Muscle of leg (tissue), 3 donors: ENCODE measurements at regions not wholly inside any gene's neighbourhood (a gene's known extent, or its start where the extent isn't known, plus 50 kb on each side); places are given as distances from the start of the nearest gene placed in this dataset.

Source experiments
- DNase-seq: peaks from one replicate; pipeline ENCODE4 v3.0.0; 2013
- H3K27ac ChIP-seq: one replicate; pipeline ENCODE4 v1.5.1; 2013; ENCODE audit warnings: mild to moderate bottlenecking, low read length, control low read depth
- H3K27me3 ChIP-seq: one replicate; pipeline ENCODE4 v1.6.1; 2013; ENCODE audit warnings: low read length; ENCODE audit not compliant: control insufficient read depth, insufficient read depth
- H3K36me3 ChIP-seq: one replicate; pipeline ENCODE4 v1.6.1; 2013; ENCODE audit warnings: low read length; ENCODE audit not compliant: control insufficient read depth, insufficient read depth
- H3K4me1 ChIP-seq: one replicate; pipeline ENCODE4 v1.6.1; 2013; ENCODE audit warnings: low read length; ENCODE audit not compliant: control insufficient read depth, insufficient read depth
- H3K4me3 ChIP-seq: one replicate; pipeline ENCODE4 v1.5.1; 2013; ENCODE audit warnings: low read length, control low read depth
- H3K9me3 ChIP-seq: replicated peaks from 2 replicates; pipeline ENCODE4 v1.6.1; 2013; ENCODE audit warnings: low read depth, low read length; ENCODE audit not compliant: control insufficient read depth
- WGBS: methylation state at CpG from one replicate; pipeline ENCODE4 v1.1.5; 2013; ENCODE audit warnings: missing lambda C conversion rate; ENCODE audit not compliant: insufficient coverage; 5-methylcytosine and 5-hydroxymethylcytosine counted together

DNA sequence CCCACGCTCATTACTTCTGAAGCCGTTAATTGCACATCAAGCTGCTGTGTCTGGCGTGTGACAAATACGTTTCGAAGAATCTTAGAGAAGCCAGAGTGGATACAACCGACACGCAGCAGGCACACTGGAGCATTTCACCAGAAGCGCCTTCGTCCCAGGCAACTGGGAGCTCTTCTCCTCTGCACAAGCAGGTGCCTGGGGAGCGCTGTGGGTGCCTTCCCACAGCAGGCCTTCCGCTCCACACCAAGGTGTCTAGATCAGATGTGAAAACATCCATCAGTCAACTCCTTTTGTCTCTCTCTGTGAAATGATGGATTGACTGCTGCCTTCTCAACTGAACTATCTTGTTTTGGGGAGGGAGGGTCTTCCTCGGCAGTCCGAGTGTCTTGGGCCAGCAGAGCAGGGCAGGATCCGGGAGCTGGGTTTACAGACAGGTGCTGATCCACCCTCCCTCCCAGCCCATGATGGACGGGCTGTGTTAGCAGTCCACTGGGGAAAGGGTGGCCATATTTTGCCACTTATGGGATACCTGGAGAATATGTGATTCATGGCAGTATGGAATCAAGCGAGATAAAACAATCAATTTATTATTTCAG lies 326.3 kb downstream of the TCERG1L start:
- Histone ChIP-seq H3K4me1 (no peaks in the 10 kb centered on the region), H3K27ac (no peak overlapping the region), H3K9me3 (no peaks in the 10 kb centered on the region), H3K4me3 (no peak overlapping the region), H3K27me3 (no peaks in the 10 kb centered on the region), H3K36me3 (no peaks in the 10 kb centered on the region)
- DNase-seq: no peak
- WGBS: 78% methylated on average over 13 of the region's 16 CpGs

DNA sequence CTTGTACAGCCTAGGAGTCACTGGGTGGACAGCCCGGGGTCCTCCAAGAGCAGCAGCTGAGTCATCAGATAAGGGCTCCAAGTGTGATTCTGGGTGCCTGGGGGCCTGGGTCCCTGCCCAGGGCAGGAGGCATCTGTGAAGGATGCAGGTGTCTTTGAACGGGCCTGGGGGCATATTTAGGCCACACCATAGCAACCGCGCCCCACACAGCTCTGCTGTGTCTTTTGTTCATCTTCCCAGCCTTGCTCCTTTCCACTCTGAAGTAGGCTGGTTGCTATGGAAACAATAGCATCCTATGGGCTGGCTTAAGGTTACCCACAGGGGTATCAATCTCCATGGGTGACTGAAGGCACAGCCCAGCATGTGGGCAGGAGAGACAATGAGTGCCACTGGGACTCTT lies 324.7 kb downstream of the TCERG1L start:
- WGBS: 90% methylated on average over 4 of the region's 4 CpGs
- Histone ChIP-seq H3K9me3 (no peaks in the 10 kb centered on the region), H3K27me3 (no peaks in the 10 kb centered on the region), H3K36me3 (no peaks in the 10 kb centered on the region), H3K4me3 (no peak overlapping the region), H3K27ac (no peak overlapping the region), H3K4me1 (no peaks in the 10 kb centered on the region)
- no peak for DNase-seq

- Histone ChIP-seq H3K27ac (no peak overlapping the region), H3K4me3 (no peak overlapping the region), H3K4me1 (no peaks in the 10 kb centered on the region), H3K9me3 (no peaks in the 10 kb centered on the region), H3K27me3 (no peaks in the 10 kb centered on the region), H3K36me3 (no peaks in the 10 kb centered on the region)
- 84% methylated on average over 7 of the region's 7 CpGs for WGBS
- no peak for DNase-seq
Measured at GRCh38 chr10:130987401-130987800, 324.1 kb downstream of the TCERG1L start.

- no peaks in the 10 kb centered on the region for H3K36me3 ChIP-seq
- no peak for DNase-seq
- no peak overlapping the region for H3K4me3 ChIP-seq
- H3K27me3 ChIP-seq: no peaks in the 10 kb centered on the region
- H3K4me1 ChIP-seq: no peaks in the 10 kb centered on the region
- H3K9me3 ChIP-seq: no peaks in the 10 kb centered on the region
- H3K27ac ChIP-seq: no peak overlapping the region
- WGBS: 74% methylated on average over 7 of the region's 8 CpGs
Measured at GRCh38 chr10:130989670-130990232, 321.8 kb downstream of the TCERG1L start.

DNA sequence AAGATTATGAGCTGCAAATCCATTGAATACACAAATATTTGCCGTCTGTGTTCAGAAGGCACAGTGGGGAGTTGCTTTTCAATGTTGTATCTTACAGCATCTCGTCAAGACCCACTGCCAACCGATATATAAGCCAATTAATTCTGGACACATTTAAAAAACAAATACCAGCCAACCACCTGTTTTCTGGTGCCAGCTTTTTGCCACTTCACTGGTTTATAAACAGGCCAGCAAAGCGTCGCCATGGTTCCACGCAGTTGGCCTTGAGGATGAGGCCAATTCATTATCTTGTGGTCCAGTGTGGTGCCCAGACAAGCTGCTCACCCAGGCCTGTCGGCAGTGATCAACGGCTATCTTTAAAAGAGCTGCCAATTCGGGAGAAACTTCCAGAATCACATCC lies 321.0 kb downstream of the TCERG1L start:
- Histone ChIP-seq H3K27me3 (no peaks in the 10 kb centered on the region), H3K36me3 (no peaks in the 10 kb centered on the region), H3K4me1 (no peaks in the 10 kb centered on the region), H3K4me3 (no peak overlapping the region), H3K9me3 (no peaks in the 10 kb centered on the region), H3K27ac (no peak overlapping the region)
- no peak for DNase-seq
- 96% methylated on average over 4 of the region's 9 CpGs for WGBS

GRCh38 chr10:130992802-130993523 lies 318.6 kb downstream of the TCERG1L start:
- H3K27ac ChIP-seq: no peak overlapping the region
- H3K9me3 ChIP-seq: no peaks in the 10 kb centered on the region
- no peak for DNase-seq
- H3K4me3 ChIP-seq: no peak overlapping the region
- 85% methylated on average over 12 of the region's 14 CpGs for WGBS
- peaks cover 7% of the 10 kb centered on the region for H3K27me3 ChIP-seq
- H3K4me1 ChIP-seq: no peaks in the 10 kb centered on the region
- H3K36me3 ChIP-seq: no peaks in the 10 kb centered on the region

DNA sequence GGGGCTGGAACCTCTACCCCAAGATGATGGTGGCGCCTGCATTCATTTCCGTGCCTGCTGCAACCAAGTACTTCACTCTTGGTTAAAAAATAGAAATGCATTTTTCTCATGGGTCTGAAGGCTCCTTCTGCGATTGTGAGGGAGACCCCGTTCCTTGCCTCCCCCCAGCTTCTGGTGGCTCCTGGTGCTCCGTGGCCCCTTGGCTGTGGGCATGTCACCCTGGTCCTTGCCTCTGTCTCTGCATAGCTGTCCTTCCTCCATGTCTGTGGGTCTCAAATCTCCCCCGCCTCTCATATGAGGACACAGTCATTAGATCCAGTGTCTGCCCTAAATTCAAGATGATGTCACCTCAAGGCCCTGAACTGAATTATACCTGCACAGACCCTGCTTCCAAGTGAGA lies 317.9 kb downstream of the TCERG1L start:
- WGBS: 85% methylated on average over 6 of the region's 6 CpGs
- H3K27me3 ChIP-seq: peaks cover 7% of the 10 kb centered on the region
- no peak for DNase-seq

DNA sequence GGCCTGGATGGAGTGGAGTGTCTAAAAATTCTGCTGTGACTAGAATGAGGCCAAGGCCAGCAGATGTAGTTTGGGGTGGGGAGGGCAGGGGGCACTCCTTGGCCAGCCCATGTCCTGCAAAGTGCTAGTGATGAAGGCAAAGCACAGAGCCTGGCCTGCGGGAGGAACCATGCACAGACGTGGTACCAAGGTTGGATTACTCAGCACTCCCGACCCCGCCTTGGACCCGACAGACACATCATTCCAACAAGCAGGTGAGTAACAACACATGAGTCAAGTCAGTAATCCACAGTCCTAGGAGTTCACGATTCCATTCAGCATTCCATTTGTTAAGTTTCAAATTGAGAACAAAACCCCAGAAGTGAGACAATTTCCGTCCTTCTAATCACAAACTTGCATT lies 317.3 kb downstream of the TCERG1L start:
- no peaks in the 10 kb centered on the region for H3K9me3 ChIP-seq
- DNase-seq: no peak
- H3K27me3 ChIP-seq: peaks cover 7% of the 10 kb centered on the region
- H3K4me3 ChIP-seq: no peak overlapping the region
- 91% methylated on average over 6 of the region's 7 CpGs for WGBS
- no peaks in the 10 kb centered on the region for H3K36me3 ChIP-seq
- H3K27ac ChIP-seq: no peak overlapping the region
- no peaks in the 10 kb centered on the region for H3K4me1 ChIP-seq

More for the DNA sequence above, 317.9 kb downstream of the TCERG1L start:
- no peak overlapping the region for H3K4me3 ChIP-seq
- H3K27ac ChIP-seq: no peak overlapping the region
- no peaks in the 10 kb centered on the region for H3K9me3 ChIP-seq
- H3K36me3 ChIP-seq: no peaks in the 10 kb centered on the region
- no peaks in the 10 kb centered on the region for H3K4me1 ChIP-seq

DNA sequence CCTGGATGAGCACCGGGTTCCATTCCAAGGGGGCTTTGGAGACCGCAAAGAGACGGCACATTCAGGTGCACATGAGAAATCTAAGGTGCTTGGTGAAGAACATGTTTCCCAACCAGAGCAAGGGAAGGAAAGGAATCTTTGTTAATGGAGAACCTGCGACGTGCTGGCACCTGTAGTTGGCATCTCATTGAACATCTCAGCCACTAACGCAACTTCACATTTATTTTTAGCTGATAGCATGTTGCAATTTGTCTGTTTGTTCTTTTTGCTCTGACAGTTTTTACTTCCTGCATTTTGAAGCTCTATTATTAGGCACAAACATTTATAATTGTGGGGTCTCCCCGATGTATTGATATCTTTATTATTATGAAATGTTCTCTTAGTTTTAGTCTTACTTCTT lies 316.7 kb downstream of the TCERG1L start:
- Histone ChIP-seq H3K27me3 (peaks cover 7% of the 10 kb centered on the region), H3K4me3 (no peak overlapping the region), H3K36me3 (no peaks in the 10 kb centered on the region), H3K9me3 (no peaks in the 10 kb centered on the region), H3K27ac (no peak overlapping the region), H3K4me1 (no peaks in the 10 kb centered on the region)
- WGBS: 100% methylated on average over 3 of the region's 7 CpGs
- no peak for DNase-seq

GRCh38 chr10:130997267-130998045 lies 314.1 kb downstream of the TCERG1L start:
- Histone ChIP-seq H3K27ac (no peak overlapping the region), H3K36me3 (no peaks in the 10 kb centered on the region), H3K4me3 (no peak overlapping the region), H3K27me3 (peaks cover 9% of the 10 kb centered on the region), H3K4me1 (peaks cover 11% of the 10 kb centered on the region), H3K9me3 (no peaks in the 10 kb centered on the region)
- WGBS: 67% methylated on average over 6 of the region's 8 CpGs
- DNase-seq: no peak
